ENCODE measurements at regions not wholly inside any gene's neighbourhood (a gene's known extent, or its start where the extent isn't known, plus 50 kb on each side); places are given as distances from the start of the nearest gene placed in this dataset.

- TF ChIP-seq NFRKB (IDR thresholded peaks at IDR 0.05) (no peak), BHLHE40 (IDR thresholded peaks at IDR 0.05; ENCODE audit: borderline replicate concordance) (no peak), FOXA1 (IDR thresholded peaks at IDR 0.05) (no peak), HDGF (IDR thresholded peaks at IDR 0.05; ENCODE audit: borderline replicate concordance) (no peak), FOXM1 (IDR thresholded peaks at IDR 0.05; ENCODE audit: borderline replicate concordance) (no peak), ARNT (IDR thresholded peaks at IDR 0.05) (no peak)
These were observed 67.3 kb upstream of the MFGE8 start for GRCh38 chr15:88980498-88980897.
